C4-2B (cell line): ENCODE measurements at regions not wholly inside any gene's neighbourhood (a gene's known extent, or its start where the extent isn't known, plus 50 kb on each side); places are given as distances from the start of the nearest gene placed in this dataset.

Experiments
- ZFX ChIP-seq: fragments of 450-650 bp; IDR thresholded peaks from 2 replicates; pipeline ENCODE4 v1.6.1; 2017
- TF ChIP-seq, protein P1 (sequence below): fragments of 450-650 bp; conservative IDR thresholded peaks from 2 replicates; pipeline ENCODE4 v1.5.1; 2017; ENCODE audit warnings: mild to moderate bottlenecking

DNA sequence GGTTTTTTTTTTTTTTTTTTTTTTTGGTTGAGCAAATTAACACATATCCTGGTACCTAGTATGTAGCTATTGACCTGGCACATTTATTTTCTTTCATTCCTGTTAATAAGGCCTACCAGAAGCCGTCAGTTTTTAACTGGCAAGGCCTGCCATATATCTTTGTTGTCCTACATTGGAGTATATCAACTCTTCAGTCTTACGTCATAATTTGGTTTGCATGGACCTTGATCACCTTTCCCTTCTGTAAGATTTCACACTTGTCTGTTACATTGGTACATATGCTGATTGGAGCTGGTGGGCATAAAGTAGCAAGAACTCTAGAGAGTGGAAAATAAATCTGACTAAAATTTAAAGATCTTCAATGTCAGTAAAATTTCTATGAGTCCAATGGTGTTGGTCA lies 1658.0 kb downstream of the C4orf33 start:
- TF ChIP-seq, protein P1, sequence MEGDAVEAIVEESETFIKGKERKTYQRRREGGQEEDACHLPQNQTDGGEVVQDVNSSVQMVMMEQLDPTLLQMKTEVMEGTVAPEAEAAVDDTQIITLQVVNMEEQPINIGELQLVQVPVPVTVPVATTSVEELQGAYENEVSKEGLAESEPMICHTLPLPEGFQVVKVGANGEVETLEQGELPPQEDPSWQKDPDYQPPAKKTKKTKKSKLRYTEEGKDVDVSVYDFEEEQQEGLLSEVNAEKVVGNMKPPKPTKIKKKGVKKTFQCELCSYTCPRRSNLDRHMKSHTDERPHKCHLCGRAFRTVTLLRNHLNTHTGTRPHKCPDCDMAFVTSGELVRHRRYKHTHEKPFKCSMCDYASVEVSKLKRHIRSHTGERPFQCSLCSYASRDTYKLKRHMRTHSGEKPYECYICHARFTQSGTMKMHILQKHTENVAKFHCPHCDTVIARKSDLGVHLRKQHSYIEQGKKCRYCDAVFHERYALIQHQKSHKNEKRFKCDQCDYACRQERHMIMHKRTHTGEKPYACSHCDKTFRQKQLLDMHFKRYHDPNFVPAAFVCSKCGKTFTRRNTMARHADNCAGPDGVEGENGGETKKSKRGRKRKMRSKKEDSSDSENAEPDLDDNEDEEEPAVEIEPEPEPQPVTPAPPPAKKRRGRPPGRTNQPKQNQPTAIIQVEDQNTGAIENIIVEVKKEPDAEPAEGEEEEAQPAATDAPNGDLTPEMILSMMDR, result no peak
- TF ChIP-seq ZFX, result no peak
